ENCODE measurements at regions not wholly inside any gene's neighbourhood (a gene's known extent, or its start where the extent isn't known, plus 50 kb on each side); places are given as distances from the start of the nearest gene placed in this dataset.

DNA sequence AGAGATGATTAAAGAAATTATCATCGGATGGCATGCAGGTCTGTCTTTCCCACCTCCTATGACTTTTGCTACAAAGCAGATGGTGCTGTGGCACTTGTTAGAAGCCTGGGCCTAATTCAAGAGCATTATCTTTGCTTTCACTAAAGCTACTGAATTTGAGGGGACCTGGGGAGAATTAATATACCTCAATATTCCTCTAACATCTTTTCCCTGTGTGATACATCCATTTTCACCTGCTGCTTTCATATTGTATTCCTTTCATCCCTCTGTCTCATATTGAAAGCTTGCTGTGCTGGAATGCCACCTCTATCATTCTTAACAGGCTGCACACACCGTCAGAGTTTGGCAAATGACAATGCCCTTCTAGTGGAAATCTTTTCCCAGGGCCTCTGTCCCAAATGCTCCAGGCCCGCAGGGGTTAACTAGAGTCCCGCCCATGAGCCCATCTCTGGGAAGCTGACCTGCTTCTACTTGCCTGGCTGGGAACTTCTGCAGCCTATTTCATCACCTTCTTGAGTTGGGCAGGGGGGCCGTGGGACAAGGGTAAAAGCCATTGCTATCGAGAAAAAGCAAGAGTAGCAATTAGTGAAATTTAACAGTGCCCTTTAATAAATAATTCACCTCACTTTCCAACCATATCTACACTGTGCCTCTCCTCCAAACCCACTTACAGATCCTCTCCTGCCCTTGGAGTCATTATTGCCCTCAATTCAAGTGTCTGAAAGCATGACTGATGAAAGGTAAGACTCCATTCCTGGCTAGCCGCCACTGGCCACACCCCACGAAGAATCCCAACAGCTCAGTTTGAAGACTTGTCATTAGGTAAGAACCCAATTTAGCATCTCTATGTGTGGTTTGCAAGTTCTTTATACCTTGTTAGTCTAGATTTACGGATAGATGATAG, 126.7 kb upstream of the BTG1 start:
- TF ChIP-seq POLR2A (IDR thresholded peaks at IDR 0.05; ENCODE audit: low read depth, low read length) = no peak
- no peak for TF ChIP-seq POLR2AphosphoS5 (IDR thresholded peaks at IDR 0.05; ENCODE audit: low read depth, low read length)
